Right renal pelvis (tissue), 4 donors: ENCODE measurements at regions not wholly inside any gene's neighbourhood (a gene's known extent, or its start where the extent isn't known, plus 50 kb on each side); places are given as distances from the start of the nearest gene placed in this dataset.
"Not testable (repeated sequence)": the region's sequence is repeated elsewhere in the genome, so short reads cannot be mapped to it uniquely, and the experiment has no call there.

Experiments
- DNase-seq, 4 donors: peaks; one replicate each; pipeline ENCODE4 v3.0.0-alpha.2; 2013; ENCODE audit warnings: low read depth in 4 of 4, low spot score in 3 of 4, missing footprints in 1 of 4

DNA sequence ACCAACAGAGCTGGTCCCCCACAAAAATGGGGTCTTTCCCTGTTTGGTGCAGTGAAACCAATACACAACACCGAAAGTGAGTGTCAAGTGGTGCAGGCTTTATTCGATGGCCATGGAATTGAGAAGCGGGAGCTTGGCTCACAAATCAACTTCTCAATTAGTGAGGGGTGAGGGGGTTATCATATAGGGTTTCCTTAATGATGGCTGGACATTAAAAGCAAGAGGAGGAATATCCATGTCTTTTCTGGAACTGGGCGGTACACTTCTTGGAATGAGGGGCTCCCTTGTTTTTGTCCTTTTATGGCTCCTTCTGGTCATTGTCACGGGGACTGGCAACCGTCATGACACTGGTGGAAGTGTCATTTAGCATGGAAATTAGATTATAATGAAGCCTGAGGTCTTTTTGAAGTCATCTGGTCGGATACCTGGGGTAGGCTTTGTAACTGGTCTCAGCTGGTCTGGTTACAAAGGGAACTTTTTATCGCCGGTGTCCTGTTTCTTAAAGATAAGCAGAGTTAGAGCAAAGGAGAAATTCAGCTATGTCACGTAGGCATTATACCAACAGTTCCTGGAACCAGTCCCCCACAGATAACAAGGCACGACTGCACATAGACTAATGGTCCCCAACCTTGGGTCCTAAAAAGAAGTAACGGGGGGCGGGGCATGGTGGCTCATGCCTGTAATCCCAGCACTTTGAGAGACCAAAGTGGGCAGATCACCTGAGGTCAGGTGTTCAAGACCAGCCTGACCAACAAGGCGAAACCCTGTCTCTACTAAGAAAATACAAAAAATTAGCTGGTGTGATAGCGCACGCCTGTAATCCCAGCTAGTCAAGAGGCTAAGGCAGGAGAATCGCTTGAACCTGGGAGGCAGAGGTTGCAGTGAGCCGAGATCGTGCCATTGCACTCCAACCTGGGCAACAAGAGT, 93.5 kb upstream of the NDUFV2 start:
- DNase-seq, result no peak

DNA sequence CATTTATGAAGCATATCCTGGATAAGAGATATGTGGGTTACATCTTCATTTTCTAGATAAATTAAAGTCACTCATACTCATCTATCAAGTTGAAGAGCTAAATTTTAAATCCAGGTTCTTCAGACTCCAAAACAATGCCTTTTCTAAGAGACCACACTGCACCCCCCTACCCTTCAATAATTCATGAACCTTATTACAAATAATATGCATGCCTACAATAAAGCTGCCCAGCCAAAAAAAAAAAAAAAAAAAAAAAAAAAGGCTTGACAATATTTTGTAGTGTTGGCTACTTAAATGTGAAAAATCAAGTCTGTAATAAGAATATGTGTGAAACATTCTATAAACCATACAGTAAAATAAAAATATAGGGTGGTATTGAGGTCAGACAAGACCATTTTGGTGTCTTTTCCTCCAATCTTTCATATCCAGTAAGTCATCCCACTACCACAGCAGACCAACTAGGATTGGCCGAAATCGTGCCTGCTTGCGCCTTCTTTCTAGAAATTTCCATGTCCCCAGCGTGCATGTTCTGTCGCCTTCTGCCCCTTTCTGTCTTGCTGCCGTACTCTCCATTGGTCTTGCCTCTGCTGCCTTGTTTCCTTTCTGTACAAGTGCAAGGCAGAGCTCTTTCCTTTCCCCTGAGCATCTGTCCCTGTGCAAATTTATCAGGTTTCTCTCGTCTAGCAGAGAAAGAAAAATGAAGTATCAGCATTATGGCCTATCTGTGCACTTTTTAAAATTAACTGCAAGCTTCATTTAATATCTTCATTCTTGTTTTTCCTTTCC, 92.6 kb upstream of the NDUFV2 start:
- no peak for DNase-seq

DNA sequence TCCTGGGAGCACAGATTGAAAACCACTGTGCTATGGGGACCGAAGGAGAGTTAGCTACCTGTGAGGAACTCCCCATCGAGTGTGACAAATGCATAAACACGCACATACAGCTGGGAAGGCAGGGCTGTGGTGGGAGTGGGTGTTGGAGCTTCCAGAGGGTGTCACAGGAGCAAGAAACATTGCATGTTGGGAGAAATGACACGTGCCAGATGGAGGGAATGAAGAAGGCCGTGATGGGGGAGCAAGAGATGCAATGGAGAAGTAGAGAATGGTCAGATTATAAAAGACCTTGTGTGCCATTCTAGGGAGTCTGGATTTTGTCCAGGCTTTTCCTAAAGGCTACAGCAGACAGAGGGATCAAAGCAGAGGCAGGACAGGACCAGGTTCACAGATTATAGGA, 91.1 kb upstream of the NDUFV2 start:
- DNase-seq, result no peak

DNA sequence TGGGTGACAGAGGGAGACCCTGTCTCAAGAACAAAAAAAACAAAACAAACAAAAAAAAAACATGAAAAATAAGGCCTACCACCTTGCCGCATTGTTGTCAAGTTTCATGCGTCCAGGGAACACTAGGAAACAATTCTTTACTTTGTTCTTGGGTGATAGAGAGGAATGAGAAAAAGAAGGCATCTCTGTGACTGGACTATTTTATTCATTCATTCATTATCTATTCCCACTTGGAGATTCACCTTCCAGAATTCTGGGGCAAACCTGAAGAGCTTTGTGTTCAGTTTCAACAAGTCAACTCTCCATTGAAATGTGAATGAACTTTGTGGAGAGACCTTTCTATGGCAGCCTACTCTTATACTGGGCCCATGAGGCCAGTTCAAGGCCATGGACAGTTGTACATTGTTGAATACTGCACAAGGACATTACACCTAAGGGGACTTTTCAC, 88.5 kb upstream of the NDUFV2 start:
- no peak for DNase-seq

DNA sequence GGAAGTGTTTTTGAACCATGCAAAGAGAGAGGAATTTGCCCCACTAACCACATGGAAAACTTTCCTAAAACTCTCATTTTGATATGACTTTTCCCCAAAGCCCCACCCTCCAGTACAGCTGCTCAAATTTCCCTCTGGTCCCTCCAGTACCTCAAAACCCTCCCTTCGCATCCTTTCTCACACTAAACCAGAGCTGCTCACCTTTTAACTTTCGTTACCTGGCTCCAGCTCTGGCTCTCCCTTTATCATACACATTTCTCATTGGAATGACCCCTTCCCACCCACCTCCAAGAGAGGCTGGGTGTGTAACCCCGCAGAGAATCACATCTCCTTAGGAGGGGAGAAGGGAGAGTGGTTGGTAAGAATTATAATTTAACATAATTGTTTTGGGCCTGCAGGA, 86.8 kb upstream of the NDUFV2 start:
- no peak for DNase-seq

DNA sequence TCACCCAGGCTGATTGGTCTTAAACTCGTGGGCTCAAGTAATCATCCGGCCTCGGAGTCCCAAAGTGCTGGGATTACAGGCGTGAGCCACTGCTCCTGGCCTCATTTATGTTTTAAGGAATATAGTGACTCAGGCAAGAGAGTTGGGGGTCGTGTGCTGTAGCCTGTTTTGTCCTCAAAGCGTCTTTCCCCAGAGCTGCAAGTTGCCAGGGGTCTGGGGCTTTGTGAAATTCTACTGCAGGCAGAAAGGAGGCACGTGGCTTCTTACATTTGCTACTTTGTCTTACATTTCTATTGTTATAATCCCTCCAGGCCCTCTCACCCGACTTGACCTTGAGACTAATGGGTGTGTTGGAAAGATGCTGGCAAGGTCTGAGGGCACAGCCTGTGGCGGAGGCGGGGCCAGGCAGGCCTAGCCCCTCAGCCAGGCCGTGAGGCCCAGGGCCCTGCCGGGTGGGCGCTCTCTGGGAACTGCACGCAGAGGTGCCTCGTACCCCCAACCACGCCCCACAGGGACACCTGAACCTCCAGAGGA, 85.8 kb upstream of the NDUFV2 start:
- no peak for DNase-seq

DNA sequence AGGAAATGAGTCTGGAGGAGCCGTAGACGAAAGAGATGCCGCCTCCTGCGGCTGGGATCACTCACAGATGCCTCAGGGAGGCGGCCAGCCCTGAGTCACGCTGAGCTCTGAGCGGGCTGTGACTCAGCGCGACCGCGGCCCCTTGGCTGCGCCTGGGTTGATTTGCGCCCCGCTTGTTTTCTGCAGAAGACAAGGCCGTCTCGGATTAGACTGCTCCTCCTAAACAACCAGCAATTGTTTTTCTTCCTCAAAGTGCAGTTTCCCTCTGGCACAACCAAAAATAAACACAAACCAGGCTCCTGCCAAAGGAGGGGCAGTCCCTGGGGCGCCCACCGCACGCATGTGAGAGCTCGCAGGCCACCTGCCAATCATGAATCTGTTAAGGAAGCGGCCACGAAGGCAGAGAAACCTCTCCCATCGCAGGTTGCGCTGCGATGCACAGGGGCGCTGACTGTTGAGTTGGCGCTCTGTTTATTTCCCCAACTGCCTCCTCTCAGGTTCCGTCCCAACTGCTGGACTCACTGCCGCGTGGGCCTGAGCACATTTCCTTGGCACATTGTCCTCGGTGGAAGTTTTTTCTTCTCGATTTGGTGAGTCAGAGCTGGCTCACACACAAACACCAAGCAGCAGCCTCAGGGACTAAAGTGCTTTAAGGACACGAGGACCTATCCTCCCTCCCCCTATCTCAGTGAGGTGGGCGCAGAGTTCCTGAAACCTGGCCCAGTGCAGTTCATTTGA, 85.2 kb upstream of the NDUFV2 start:
- peak; percentile 20 to 31 (median 28) for DNase-seq

DNA sequence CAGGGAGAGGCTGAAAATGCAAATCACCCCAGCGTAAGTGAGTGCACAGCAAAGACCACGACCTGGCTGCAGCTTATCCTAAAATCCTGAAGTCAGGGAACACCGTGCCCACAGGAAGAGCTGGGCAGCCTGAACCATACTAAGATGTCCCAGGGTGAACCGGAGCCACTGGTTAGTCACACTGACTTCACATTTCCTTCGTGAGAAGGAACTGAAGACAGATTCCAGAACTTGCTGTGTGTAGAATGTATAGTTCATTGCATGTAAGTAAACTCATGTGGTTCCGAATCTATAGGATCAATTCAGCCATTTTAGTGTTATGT, 84.6 kb upstream of the NDUFV2 start:
- no peak for DNase-seq

DNA sequence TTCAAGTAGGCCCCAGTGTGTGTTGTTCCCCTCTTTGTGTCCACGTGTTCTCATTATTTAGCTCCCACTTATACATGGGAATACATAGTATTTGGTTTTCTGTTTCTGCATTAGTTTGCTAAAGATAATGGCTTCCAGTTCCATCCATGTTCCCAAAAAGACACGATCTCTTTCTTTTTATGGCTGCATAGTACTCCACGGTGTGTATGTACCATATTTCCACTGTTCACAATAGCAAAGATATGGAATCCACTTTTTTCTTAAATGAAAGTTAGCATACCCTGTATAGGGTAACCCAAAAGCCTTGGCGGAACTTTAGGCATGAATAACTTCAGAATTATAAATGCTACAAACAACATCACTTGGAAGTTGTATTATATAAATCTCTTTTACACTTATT, 83.4 kb upstream of the NDUFV2 start:
- DNase-seq, result no peak

DNA sequence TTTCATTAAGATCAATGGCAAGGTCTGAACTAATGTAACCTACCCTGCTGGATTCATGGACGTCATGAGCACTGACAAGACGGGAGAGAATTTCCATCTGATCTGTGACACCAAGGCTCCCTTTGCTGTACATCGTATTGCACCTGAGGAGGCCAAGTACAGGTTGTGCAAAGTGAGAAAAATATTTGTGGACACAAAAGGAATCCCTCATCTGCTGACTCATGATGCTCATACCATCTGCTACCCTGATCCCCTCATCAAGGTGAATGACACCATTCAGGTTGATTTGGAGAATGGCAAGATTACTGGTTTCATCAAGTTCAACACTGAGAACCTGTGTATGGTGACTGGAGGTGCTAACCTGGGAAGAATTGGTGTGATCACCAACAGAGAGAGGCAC, 82.3 kb upstream of the NDUFV2 start:
- no peak for DNase-seq

DNA sequence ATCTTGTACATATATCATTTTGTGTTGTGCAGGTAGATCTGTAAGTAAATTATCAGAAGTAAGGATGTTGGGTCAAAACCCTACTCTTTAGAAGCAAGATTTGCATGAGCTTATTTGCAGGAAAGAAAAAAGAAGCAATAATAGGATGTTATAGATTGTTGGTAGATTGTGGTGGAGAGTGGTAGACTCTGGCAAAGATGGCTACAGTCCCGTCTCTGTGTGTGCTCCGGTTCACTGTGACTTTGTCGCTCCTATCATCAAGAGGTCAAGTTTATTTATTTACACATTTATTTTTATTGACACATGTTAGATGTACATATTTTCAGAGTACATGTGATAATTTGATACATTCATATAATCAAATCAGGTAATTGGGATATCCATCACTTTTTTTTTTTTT, 81.0 kb upstream of the NDUFV2 start:
- no peak for DNase-seq

DNA sequence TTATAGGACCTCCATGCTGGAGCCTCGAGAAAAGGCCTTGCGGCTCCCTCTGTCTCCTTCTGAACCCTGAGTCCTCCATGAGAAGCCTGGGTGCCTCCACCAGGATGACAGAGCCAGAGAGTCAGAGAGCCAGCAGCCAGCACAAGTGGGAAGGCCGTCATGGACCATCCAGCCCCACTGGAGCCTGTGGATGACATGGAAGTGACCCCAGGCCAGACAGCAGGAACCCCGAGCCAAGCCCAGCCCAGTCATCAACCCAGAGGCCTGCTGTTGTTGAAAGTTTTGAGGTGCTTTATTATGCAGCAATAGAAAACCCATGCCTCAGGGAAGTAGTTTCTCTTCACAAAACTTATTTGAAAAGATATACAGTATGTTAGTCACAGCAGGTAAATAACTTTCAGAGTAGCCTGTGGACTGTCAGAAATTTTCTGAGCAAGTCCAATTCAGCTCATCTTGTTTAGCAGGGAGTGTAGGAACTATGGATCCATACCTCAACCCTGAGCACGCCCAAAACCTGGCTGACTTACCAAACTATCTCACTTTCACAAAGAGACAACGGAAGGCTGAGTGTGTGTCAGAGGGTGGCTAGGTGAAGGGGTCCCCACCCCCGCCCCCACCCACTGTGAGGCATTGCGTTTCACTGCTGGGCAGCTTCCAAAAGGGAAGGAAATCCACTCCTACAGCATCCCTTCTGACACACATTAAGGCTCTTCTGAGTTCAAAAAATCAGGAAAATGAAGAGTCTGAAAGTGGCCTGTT, 79.9 kb upstream of the NDUFV2 start:
- DNase-seq, result no peak

DNA sequence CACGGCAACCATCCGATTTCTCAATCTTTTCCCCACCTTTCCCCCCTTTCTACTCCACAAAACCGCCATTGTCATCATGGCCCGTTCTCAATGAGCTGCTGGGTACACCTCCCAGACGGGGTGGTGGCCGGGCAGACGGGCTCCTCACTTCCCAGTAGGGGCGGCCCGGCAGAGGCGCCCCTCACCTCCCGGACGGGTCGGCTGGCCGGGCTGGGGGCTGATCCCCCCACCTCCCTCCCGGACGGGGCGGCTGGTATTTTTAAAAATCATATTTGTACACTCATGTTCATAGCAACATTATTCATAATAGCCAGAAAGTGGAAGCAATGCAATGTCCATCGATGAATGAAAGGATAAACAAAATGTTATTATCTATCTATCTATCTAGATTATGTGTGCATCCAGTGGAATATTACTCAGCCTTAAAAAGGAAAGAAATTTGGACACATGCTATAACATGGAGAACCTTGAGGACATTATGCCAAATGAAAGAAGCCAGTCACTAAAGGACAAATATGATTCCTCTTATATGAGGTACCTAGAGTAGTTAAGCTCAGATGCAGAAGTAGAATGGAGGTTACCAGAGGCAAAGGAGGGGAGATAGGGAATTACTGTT, 78.4 kb upstream of the NDUFV2 start:
- DNase-seq, result not testable (repeated sequence)

DNA sequence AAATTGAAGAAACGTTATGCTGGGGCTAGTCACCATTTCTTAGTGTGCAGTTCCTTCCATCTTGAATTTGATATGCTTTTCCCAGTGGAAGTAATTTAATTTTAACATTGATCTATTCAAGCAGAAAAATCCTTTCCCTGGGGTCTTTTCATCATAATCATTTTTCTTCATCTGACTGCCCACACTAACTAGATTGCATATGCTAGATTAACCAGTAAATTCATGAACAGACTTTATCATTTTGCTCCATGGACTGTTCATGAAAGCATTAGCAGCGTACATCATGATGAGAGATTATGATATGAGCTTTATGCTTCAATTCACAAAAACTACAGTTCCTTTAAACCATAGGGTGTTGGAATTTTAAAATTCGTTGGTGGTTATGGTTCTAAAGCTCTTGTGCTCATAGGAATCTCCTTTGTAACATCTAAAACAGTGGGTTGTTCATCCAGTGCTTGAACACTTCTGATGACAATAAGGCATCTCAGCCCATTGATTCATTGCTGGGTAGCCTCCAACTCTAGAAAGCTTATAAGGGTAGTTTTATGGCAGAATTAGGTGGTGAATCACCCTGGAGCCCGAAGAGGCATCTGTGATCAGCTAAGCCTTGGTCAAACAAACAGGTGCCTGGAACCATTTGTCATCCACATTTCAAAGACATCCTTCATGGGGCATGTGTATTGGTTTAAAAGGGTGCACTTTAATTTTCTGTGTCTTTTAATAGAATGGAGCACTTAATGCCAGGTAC, 77.2 kb upstream of the NDUFV2 start:
- no peak for DNase-seq

DNA sequence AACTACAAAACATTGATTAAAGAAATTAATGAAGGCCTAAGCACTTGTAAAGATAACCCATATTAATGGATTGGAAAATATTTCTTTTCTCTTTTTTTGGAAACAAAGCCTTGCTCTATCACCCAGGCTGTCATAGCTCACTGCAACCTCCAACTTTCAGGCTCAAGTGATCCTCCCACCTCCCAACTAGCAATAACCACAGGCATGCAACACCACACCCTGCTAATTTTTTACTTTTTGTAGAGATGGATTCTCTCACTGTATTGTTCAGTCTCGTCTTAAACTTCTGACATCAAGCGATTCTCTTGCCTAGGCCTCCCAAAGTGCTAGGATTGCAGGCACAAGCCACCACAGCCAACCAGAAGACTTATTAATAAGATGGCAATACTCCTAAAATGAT, 73.4 kb upstream of the NDUFV2 start:
- DNase-seq, result no peak

DNA sequence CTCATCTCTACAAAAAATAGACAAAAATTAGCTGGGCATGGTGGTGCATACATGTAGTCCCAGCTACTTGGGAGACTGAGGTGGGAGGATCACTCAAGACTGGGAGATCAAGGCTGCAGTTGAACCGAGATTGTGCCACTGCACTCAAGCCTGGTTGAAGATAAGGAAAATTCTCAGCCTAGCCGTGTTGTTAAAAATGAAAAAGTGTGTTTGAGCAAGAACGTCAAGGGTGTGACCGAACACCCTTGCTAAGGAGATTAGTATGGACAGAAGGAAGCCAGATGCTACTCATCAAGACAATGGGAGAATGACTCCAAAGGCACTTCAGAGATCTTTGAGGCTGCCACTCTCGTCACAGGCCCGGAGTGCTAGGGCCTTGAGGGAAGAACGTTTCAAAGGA, 70.0 kb upstream of the NDUFV2 start:
- DNase-seq, result no peak

DNA sequence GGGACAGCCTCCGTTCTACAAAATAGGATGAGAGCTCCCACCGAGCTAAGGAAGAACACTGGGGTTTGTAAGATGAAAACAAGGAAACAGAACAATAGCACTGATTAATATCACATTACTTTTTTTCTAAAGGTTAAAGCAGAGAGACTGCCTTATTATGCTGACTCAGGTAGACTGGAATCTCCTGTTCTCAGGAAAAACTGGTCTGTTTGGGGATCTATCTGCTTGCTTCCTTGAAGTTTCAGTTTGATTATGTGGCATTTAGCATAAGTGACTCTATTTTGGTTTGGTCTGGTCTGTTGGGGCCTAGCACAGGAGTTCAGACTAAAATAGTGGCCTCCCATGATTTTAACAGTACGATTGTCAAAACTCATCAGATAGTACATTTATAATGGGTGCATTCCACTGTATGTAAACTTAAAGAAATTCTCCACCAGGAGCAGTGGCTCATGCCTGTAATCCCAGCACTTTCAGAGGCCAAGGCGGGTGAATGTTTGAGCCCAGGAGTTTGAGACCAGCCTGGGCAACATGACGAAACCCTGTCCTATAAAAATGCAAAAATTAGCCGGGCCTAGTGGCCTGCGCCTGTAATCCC, 64.1 kb upstream of the NDUFV2 start:
- DNase-seq, result no peak

DNA sequence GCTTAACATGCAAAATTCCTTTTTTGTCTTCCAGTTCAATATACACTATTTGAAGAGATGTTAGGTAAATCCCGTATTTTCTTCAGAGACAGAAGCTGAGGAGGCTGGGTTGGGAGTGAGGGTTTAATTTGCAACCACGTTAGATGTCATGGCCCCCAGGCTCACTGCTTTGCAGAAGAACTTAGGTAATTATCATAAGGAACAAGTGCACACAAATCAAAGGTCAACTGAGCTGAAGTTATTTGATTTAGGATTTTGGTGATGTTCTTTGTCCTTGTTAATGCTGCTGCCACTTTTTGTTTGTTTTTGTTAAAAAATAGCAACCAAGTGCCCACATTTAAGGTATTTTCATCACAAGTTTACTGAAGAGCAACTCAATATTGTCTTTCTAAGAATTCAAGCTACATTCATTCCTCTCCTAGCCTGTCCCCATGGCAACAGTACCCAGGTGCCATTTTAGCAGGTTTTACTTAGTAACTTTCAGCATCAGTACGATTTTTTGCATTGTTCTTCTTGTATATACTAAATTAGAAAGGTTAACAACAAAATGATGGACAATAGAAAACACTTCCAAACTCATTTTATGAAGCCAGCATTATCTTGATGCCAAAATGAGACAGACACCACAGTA, 62.9 kb upstream of the NDUFV2 start:
- DNase-seq, result no peak
